ENCODE measurements at regions not wholly inside any gene's neighbourhood (a gene's known extent, or its start where the extent isn't known, plus 50 kb on each side); places are given as distances from the start of the nearest gene placed in this dataset.
"Not testable (repeated sequence)": the region's sequence is repeated elsewhere in the genome, so short reads cannot be mapped to it uniquely, and the experiment has no call there.

DNA sequence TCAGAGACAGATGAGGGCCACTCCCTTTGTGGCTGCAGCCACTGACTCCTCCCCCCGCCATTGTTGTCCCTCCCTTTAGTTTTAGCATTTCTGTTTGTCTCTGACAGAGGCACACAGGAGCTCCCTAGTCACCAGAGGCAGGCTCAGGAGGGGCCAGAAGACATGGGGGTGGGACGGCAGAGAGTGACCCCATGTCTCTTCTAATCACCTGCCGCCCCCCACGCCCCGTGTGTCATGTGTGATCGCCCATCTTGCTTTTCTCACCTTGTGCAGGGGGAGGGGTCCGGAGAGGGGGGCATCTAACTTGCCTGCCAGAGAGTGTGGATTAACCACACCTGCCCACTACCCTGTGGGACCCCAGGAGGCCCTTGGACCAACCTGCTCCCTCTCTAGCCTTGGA, 246.7 kb upstream of the TP53TG3C start:
- not testable (repeated sequence) for H3K4me3 ChIP-seq, H3K4me1 ChIP-seq, H3K9me3 ChIP-seq, H3K27me3 ChIP-seq, H3K36me3 ChIP-seq, H3K27ac ChIP-seq
- peak in 1 of 3 donors; percentile 6 for DNase-seq

GRCh38 chr16:32946041-32946560, 247.9 kb upstream of the TP53TG3C start:
- H3K36me3 ChIP-seq, H3K27me3 ChIP-seq, H3K4me1 ChIP-seq, H3K4me3 ChIP-seq, H3K27ac ChIP-seq, H3K9me3 ChIP-seq: not testable (repeated sequence)
- peak in 1 of 3 donors; percentile 23 for DNase-seq

- H3K36me3 ChIP-seq, DNase-seq, H3K4me3 ChIP-seq, H3K9me3 ChIP-seq, H3K27ac ChIP-seq, H3K27me3 ChIP-seq, H3K4me1 ChIP-seq: not testable (repeated sequence)
Observed at GRCh38 chr16:32945311-32945710, 248.7 kb upstream of the TP53TG3C start.

DNA sequence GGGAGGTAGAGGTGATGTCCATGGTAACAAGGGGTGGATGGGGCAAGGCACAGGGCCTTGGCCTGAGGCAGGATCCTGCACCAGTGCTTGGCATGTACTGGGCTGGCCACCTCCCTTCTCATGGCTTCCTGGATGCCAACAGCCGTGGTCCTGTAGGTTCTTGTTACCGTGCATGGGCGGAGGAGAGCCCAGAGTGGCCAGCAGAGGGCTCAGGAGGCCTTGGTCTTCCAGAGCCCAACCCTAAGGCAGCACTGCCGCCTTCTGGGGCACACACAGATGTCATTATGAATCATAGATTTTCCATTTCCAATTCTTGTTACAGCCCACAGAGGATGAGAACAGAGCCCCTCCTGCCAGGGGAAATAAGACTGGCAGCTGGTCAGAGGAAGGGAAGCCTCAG, 254.2 kb upstream of the TP53TG3C start:
- H3K36me3 ChIP-seq, H3K27me3 ChIP-seq, H3K27ac ChIP-seq, DNase-seq, H3K4me3 ChIP-seq, H3K4me1 ChIP-seq, H3K9me3 ChIP-seq: not testable (repeated sequence)

DNA sequence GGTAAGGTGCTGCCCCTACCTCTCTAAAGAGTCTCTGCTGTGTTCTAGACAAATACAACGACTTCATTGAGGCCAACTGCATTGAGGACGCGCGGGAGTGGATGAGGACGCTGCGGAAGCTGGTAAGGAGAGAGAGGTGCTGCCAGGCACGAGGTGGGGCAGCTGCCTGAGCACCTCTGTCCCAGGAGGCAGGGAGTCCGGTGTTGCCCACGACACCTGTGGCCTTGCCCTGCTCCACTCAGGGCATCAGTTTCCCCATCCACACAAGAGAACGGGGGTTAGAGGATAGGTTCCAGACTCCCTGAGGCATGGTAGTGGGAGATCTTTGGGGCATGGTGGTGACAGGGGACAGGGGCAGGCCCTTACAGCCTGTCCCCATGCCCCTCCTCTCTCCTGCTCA, 256.1 kb upstream of the TP53TG3C start:
- not testable (repeated sequence) for H3K9me3 ChIP-seq, DNase-seq, H3K36me3 ChIP-seq, H3K27me3 ChIP-seq, H3K4me1 ChIP-seq, H3K27ac ChIP-seq, H3K4me3 ChIP-seq

GRCh38 chr16:32932240-32933040, 256.5 kb upstream of the TP53TG3 start:
- TF ChIP-seq, protein P1, sequence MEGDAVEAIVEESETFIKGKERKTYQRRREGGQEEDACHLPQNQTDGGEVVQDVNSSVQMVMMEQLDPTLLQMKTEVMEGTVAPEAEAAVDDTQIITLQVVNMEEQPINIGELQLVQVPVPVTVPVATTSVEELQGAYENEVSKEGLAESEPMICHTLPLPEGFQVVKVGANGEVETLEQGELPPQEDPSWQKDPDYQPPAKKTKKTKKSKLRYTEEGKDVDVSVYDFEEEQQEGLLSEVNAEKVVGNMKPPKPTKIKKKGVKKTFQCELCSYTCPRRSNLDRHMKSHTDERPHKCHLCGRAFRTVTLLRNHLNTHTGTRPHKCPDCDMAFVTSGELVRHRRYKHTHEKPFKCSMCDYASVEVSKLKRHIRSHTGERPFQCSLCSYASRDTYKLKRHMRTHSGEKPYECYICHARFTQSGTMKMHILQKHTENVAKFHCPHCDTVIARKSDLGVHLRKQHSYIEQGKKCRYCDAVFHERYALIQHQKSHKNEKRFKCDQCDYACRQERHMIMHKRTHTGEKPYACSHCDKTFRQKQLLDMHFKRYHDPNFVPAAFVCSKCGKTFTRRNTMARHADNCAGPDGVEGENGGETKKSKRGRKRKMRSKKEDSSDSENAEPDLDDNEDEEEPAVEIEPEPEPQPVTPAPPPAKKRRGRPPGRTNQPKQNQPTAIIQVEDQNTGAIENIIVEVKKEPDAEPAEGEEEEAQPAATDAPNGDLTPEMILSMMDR (IDR thresholded peaks at IDR 0.05): peak in 1 of 6 experiments; percentile 7

GRCh38 chr16:32925192-32925591, 249.2 kb upstream of the TP53TG3 start:
- H3K9me3 ChIP-seq, H3K4me1 ChIP-seq, H3K4me3 ChIP-seq, H3K27ac ChIP-seq, H3K27me3 ChIP-seq, H3K36me3 ChIP-seq, DNase-seq: not testable (repeated sequence)

More at GRCh38 chr16:32932240-32933040, 256.5 kb upstream of the TP53TG3 start:
- not testable (repeated sequence) for H3K9me3 ChIP-seq, H3K36me3 ChIP-seq, DNase-seq, H3K27ac ChIP-seq, H3K27me3 ChIP-seq, H3K4me1 ChIP-seq, H3K4me3 ChIP-seq

DNA sequence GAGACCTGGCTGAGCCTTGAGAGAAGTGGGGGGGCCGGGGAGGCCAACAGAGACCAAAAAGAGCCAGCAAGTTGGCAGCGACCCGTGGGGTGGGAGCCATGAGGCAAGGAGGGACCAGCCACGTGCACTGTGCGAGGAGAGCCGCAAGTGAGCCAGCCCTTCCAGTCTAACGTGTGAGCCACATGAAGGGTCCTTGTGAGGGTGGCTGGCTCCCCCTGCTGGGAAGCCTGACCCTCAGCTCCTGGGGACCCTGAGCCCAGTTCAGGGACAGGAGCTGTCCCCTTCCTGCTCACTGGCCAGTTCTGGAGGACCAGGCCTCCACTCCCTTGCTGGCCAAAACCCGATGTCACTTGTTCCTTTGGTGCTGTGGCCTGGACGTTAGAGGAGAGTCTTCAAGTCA, 246.6 kb upstream of the TP53TG3 start:
- not testable (repeated sequence) for H3K36me3 ChIP-seq, H3K4me3 ChIP-seq, H3K4me1 ChIP-seq, DNase-seq, H3K27ac ChIP-seq, H3K27me3 ChIP-seq, H3K9me3 ChIP-seq

DNA sequence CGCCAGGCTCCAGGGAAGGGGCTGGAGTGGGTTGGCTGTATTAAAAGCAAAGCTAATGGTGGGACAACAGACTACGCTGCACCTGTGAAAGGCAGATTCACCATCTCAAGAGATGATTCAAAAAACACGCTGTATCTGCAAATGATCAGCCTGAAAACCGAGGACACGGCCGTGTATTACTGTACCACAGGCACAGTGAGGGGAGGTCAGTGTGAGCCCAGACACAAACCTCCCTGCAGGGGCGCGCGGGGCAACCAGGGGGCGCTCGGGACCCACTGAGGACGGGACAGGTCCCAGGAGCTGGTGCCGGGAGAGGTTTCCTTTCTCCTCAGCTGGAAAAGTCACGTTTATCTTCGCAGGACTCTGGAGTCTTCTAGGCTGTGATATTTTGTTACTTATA, 239.4 kb upstream of the TP53TG3 start:
- DNase-seq, H3K27me3 ChIP-seq, H3K27ac ChIP-seq, H3K4me3 ChIP-seq, H3K36me3 ChIP-seq, H3K9me3 ChIP-seq, H3K4me1 ChIP-seq: not testable (repeated sequence)

GRCh38 chr16:32897782-32898181, 221.8 kb upstream of the TP53TG3 start:
- not testable (repeated sequence) for H3K36me3 ChIP-seq, H3K27ac ChIP-seq, H3K27me3 ChIP-seq, H3K4me1 ChIP-seq, DNase-seq, H3K4me3 ChIP-seq, H3K9me3 ChIP-seq

DNA sequence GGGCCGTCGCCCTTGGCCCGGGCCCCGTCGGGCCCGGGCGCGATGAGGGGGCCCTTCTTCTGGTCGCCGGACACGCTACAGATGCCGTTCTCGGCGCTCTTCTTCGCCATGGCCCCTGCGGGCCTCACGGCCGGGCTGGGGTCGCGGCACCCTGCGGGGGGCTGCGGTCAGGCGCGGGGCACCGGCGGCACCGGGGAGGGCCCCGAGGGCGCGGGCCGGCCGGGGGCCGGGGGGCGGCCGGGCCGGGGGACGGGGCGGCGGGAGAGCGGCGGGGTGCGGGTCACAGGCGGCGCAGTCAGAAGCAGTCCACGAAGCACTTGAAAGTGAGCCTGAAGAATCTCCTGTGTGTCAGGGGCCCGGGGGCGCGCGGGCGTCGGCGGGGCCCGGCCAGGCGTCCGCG, 209.4 kb upstream of the TP53TG3 start:
- DNase-seq, H3K36me3 ChIP-seq, H3K9me3 ChIP-seq, H3K27me3 ChIP-seq, H3K27ac ChIP-seq, H3K4me3 ChIP-seq, H3K4me1 ChIP-seq: not testable (repeated sequence)

- H3K4me3 ChIP-seq, H3K36me3 ChIP-seq, H3K4me1 ChIP-seq, H3K9me3 ChIP-seq, H3K27me3 ChIP-seq, H3K27ac ChIP-seq, DNase-seq: not testable (repeated sequence)
Observed at GRCh38 chr16:32884556-32884955, 208.6 kb upstream of the TP53TG3 start.

- H3K4me1 ChIP-seq, H3K27ac ChIP-seq, H3K4me3 ChIP-seq, H3K9me3 ChIP-seq, DNase-seq, H3K27me3 ChIP-seq, H3K36me3 ChIP-seq: not testable (repeated sequence)
Observed at GRCh38 chr16:32882328-32882857, 206.4 kb upstream of the TP53TG3 start.

DNA sequence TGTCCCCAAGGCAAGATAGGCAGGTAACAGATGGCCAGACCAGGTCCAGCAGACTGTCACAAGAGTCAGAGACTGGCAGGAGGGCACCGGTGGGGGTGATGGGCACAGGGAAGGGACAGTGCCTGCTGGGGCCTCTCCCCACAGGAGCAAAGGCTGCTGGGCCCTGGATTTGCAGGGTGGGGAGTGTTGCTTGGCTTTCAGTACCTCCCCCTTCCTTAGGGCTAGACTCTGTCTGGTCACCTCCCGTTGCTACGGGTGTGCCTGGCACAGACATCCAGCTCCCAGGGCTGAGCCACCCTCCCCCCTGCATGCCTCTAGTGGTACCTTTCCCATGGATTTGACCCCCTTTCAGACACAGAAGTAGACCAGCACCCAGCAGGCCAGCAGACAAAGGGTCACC, 205.7 kb upstream of the TP53TG3 start:
- not testable (repeated sequence) for H3K27me3 ChIP-seq, H3K36me3 ChIP-seq

More for the DNA sequence above, 205.7 kb upstream of the TP53TG3 start:
- H3K27ac ChIP-seq, H3K4me1 ChIP-seq, H3K4me3 ChIP-seq, DNase-seq, H3K9me3 ChIP-seq: not testable (repeated sequence)
